ENCODE measurements at regions not wholly inside any gene's neighbourhood (a gene's known extent, or its start where the extent isn't known, plus 50 kb on each side); places are given as distances from the start of the nearest gene placed in this dataset.

- WGBS = 51% methylated on average over 8 of the region's 8 CpGs
- intact Hi-C loops (cut with DNase I) = no loop called here
- DNase-seq (no peak), ATAC-seq (no peak)
- H3K4me3 ChIP-seq (ENCODE audit: low read length) = no peak overlapping the region
- no peaks in the 10 kb centered on the region for H3K27me3 ChIP-seq (ENCODE audit: control insufficient read depth, insufficient read depth)
- peaks cover 3% of the 10 kb centered on the region for H3K9me3 ChIP-seq (ENCODE audit: control insufficient read depth, low read length)
- H3K27ac ChIP-seq (ENCODE audit: low read length) = no peak overlapping the region
- H3K4me1 ChIP-seq (ENCODE audit: control insufficient read depth, insufficient read depth, low read length) = no peaks in the 10 kb centered on the region
Measured at GRCh38 chr19:5392486-5392885, 51.9 kb upstream of the PTPRS start.

GRCh38 chr19:5393088-5393487 lies 52.5 kb upstream of the PTPRS start:
- DNase-seq = no peak
- Histone ChIP-seq H3K4me3 (ENCODE audit: low read length) (no peak overlapping the region), H3K9me3 (ENCODE audit: control insufficient read depth, low read length) (peaks cover 3% of the 10 kb centered on the region), H3K27me3 (ENCODE audit: control insufficient read depth, insufficient read depth) (no peaks in the 10 kb centered on the region), H3K4me1 (ENCODE audit: control insufficient read depth, insufficient read depth, low read length) (no peaks in the 10 kb centered on the region), H3K27ac (ENCODE audit: low read length) (no peak overlapping the region)
- no peak for ATAC-seq
- intact Hi-C loops (cut with DNase I) = no loop called here
- 67% methylated on average over 6 of the region's 6 CpGs for WGBS

GRCh38 chr19:5394551-5395505 lies 54.2 kb upstream of the PTPRS start:
- H3K4me3 ChIP-seq (ENCODE audit: low read length) = no peak overlapping the region
- H3K27ac ChIP-seq (ENCODE audit: low read length) = no peak overlapping the region
- H3K27me3 ChIP-seq (ENCODE audit: control insufficient read depth, insufficient read depth) = no peaks in the 10 kb centered on the region
- intact Hi-C loops (cut with DNase I) = no loop called here
- no peaks in the 10 kb centered on the region for H3K9me3 ChIP-seq (ENCODE audit: control insufficient read depth, low read length)
- no peaks in the 10 kb centered on the region for H3K4me1 ChIP-seq (ENCODE audit: control insufficient read depth, insufficient read depth, low read length)
- DNase-seq (no peak), ATAC-seq (no peak)
- WGBS = 15% methylated on average over 43 of the region's 43 CpGs

- H3K27me3 ChIP-seq (ENCODE audit: control insufficient read depth, insufficient read depth) = no peaks in the 10 kb centered on the region
- no peaks in the 10 kb centered on the region for H3K9me3 ChIP-seq (ENCODE audit: control insufficient read depth, low read length)
- no peak overlapping the region for H3K27ac ChIP-seq (ENCODE audit: low read length)
- no peak for DNase-seq
- intact Hi-C loops (cut with DNase I) = no loop called here
- WGBS = 20% methylated on average over 11 of the region's 11 CpGs
- no peaks in the 10 kb centered on the region for H3K4me1 ChIP-seq (ENCODE audit: control insufficient read depth, insufficient read depth, low read length)
- ATAC-seq = no peak
- H3K4me3 ChIP-seq (ENCODE audit: low read length) = no peak overlapping the region
Measured at GRCh38 chr19:5395556-5395955, 54.9 kb upstream of the PTPRS start.

- Histone ChIP-seq H3K4me3 (ENCODE audit: low read length) (no peak overlapping the region), H3K27me3 (ENCODE audit: control insufficient read depth, insufficient read depth) (no peaks in the 10 kb centered on the region), H3K27ac (ENCODE audit: low read length) (no peak overlapping the region), H3K9me3 (ENCODE audit: control insufficient read depth, low read length) (no peaks in the 10 kb centered on the region), H3K4me1 (ENCODE audit: control insufficient read depth, insufficient read depth, low read length) (no peaks in the 10 kb centered on the region)
- ATAC-seq = no peak
- intact Hi-C loops (cut with DNase I) = no loop called here
- WGBS = 19% methylated on average over 12 of the region's 12 CpGs
- DNase-seq = no peak
Measured at GRCh38 chr19:5396096-5396939, 55.7 kb upstream of the PTPRS start.

- intact Hi-C loops (cut with DNase I) = no loop called here
- no peaks in the 10 kb centered on the region for H3K4me1 ChIP-seq (ENCODE audit: control insufficient read depth, insufficient read depth, low read length)
- H3K4me3 ChIP-seq (ENCODE audit: low read length) = no peak overlapping the region
- 63% methylated on average over 3 of the region's 3 CpGs for WGBS
- H3K27ac ChIP-seq (ENCODE audit: low read length) = no peak overlapping the region
- H3K9me3 ChIP-seq (ENCODE audit: control insufficient read depth, low read length) = no peaks in the 10 kb centered on the region
- no peak for ATAC-seq
- no peak for DNase-seq
- H3K27me3 ChIP-seq (ENCODE audit: control insufficient read depth, insufficient read depth) = no peaks in the 10 kb centered on the region
Measured at GRCh38 chr19:5396963-5397362, 56.4 kb upstream of the PTPRS start.

GRCh38 chr19:5397804-5398692 lies 57.2 kb upstream of the ZNRF4 start:
- H3K27me3 ChIP-seq (ENCODE audit: control insufficient read depth, insufficient read depth) = no peaks in the 10 kb centered on the region
- DNase-seq (no peak), ATAC-seq (no peak)
- no peaks in the 10 kb centered on the region for H3K4me1 ChIP-seq (ENCODE audit: control insufficient read depth, insufficient read depth, low read length)
- WGBS = 5% methylated on average over 18 of the region's 18 CpGs
- no peak overlapping the region for H3K27ac ChIP-seq (ENCODE audit: low read length)
- intact Hi-C loops (cut with DNase I) = no loop called here
- H3K9me3 ChIP-seq (ENCODE audit: control insufficient read depth, low read length) = no peaks in the 10 kb centered on the region
- no peak overlapping the region for H3K4me3 ChIP-seq (ENCODE audit: low read length)

- Histone ChIP-seq H3K4me3 (ENCODE audit: low read length) (no peak overlapping the region), H3K27ac (ENCODE audit: low read length) (no peak overlapping the region), H3K9me3 (ENCODE audit: control insufficient read depth, low read length) (no peaks in the 10 kb centered on the region), H3K4me1 (ENCODE audit: control insufficient read depth, insufficient read depth, low read length) (no peaks in the 10 kb centered on the region), H3K27me3 (ENCODE audit: control insufficient read depth, insufficient read depth) (no peaks in the 10 kb centered on the region)
- DNase-seq (no peak), ATAC-seq (no peak)
- intact Hi-C loops (cut with DNase I) = no loop called here
- 65% methylated on average over 3 of the region's 3 CpGs for WGBS
Measured at GRCh38 chr19:5398693-5399057, 56.5 kb upstream of the ZNRF4 start.

- DNase-seq = peak; percentile 86 to 95 (median 94)
- WGBS = 5% methylated on average over 12 of the region's 12 CpGs
- peak; percentile 87 to 89 for ATAC-seq
Measured at GRCh38 chr19:5403968-5404640, 51.1 kb upstream of the ZNRF4 start.

More at GRCh38 chr19:5403968-5404640, 51.1 kb upstream of the ZNRF4 start:
- no peaks in the 10 kb centered on the region for H3K4me1 ChIP-seq (ENCODE audit: control insufficient read depth, insufficient read depth, low read length)
- no peaks in the 10 kb centered on the region for H3K27me3 ChIP-seq (ENCODE audit: control insufficient read depth, insufficient read depth)
- no peak overlapping the region for H3K4me3 ChIP-seq (ENCODE audit: low read length)
- no peaks in the 10 kb centered on the region for H3K9me3 ChIP-seq (ENCODE audit: control insufficient read depth, low read length)
- intact Hi-C loops (cut with DNase I) = no loop called here
- H3K27ac ChIP-seq (ENCODE audit: low read length) = no peak overlapping the region

Data from right cardiac atrium (tissue), 5 donors.